NCI-H2107 (cell line): ENCODE measurements at regions not wholly inside any gene's neighbourhood (a gene's known extent, or its start where the extent isn't known, plus 50 kb on each side); places are given as distances from the start of the nearest gene placed in this dataset.
"Not testable (repeated sequence)": the region's sequence is repeated elsewhere in the genome, so short reads cannot be mapped to it uniquely, and the experiment has no call there.

ENCODE experiments used
- DNase-seq: peaks from one replicate; lab custom pipeline; 2025; lab: John Stamatoyannopoulos, UW

GRCh38 chr12:89289720-89290119, 62.6 kb downstream of the DUSP6 start:
- no peak for DNase-seq

- DNase-seq, result no peak
Observed at GRCh38 chr12:89288959-89289358, 63.3 kb downstream of the DUSP6 start.

GRCh38 chr12:89286501-89286900, 65.8 kb downstream of the DUSP6 start:
- DNase-seq, result no peak

GRCh38 chr12:89281539-89281867, 70.8 kb downstream of the DUSP6 start:
- DNase-seq, result no peak

GRCh38 chr12:89280833-89281538, 71.3 kb downstream of the DUSP6 start:
- no peak for DNase-seq

- no peak for DNase-seq
Observed at GRCh38 chr12:89279499-89279898, 72.8 kb downstream of the DUSP6 start.

- no peak for DNase-seq
Observed at GRCh38 chr12:89278862-89279261, 73.4 kb downstream of the DUSP6 start.

GRCh38 chr12:89278169-89278568, 74.1 kb downstream of the DUSP6 start:
- DNase-seq, result no peak

GRCh38 chr12:89276860-89277259, 75.4 kb downstream of the DUSP6 start:
- DNase-seq, result no peak

GRCh38 chr12:89273525-89273924, 78.8 kb downstream of the DUSP6 start:
- no peak for DNase-seq

- no peak for DNase-seq
Observed at GRCh38 chr12:89270548-89270947, 81.8 kb downstream of the DUSP6 start.

GRCh38 chr12:89269174-89269573, 83.1 kb downstream of the DUSP6 start:
- no peak for DNase-seq

GRCh38 chr12:89267404-89267803, 84.9 kb downstream of the DUSP6 start:
- DNase-seq, result no peak

- DNase-seq, result not testable (repeated sequence)
Observed at GRCh38 chr12:89266574-89267188, 85.6 kb downstream of the DUSP6 start.

GRCh38 chr12:89264837-89265236, 87.5 kb downstream of the DUSP6 start:
- DNase-seq, result no peak

- DNase-seq, result no peak
Observed at GRCh38 chr12:89263900-89264299, 88.4 kb downstream of the DUSP6 start.

- DNase-seq, result no peak
Observed at GRCh38 chr12:89262855-89263552, 89.3 kb downstream of the DUSP6 start.

- no peak for DNase-seq
Observed at GRCh38 chr12:89261982-89262381, 90.3 kb downstream of the DUSP6 start.

- DNase-seq, result no peak
Observed at GRCh38 chr12:89260841-89261637, 91.3 kb downstream of the DUSP6 start.

- no peak for DNase-seq
Observed at GRCh38 chr12:89259821-89260220, 92.5 kb downstream of the DUSP6 start.

GRCh38 chr12:89258240-89258969, 93.9 kb downstream of the DUSP6 start:
- no peak for DNase-seq

- no peak for DNase-seq
Observed at GRCh38 chr12:89257340-89257739, 95.0 kb downstream of the DUSP6 start.
